Upper lobe of right lung (tissue), 1 donor: ENCODE measurements at regions not wholly inside any gene's neighbourhood (a gene's known extent, or its start where the extent isn't known, plus 50 kb on each side); places are given as distances from the start of the nearest gene placed in this dataset.
A peak's percentile ranks its signal among the peaks of the same experiment; 100 is the strongest.

ENCODE experiments used
- ATAC-seq: fragments of 200-7000 bp; cut with Tn5 transposase; one replicate; pipeline ENCODE4 v1.9.1; 2020; ENCODE audit warnings: mild to moderate bottlenecking, moderate library complexity
- DNase-seq: peaks from one replicate; pipeline ENCODE4 v3.0.0-alpha.2; 2020
- H3K27ac ChIP-seq: fragments of 200-600 bp; one replicate; pipeline ENCODE4 v1.8.0; 2022
- H3K27me3 ChIP-seq: fragments of 200-600 bp; one replicate; pipeline ENCODE4 v1.8.0; 2022; ENCODE audit warnings: mild to moderate bottlenecking
- H3K36me3 ChIP-seq: fragments of 200-600 bp; one replicate; pipeline ENCODE4 v1.8.0; 2022
- H3K4me1 ChIP-seq: fragments of 200-600 bp; one replicate; pipeline ENCODE4 v1.8.0; 2022
- H3K4me3 ChIP-seq: fragments of 200-600 bp; one replicate; pipeline ENCODE4 v1.8.0; 2022; ENCODE audit warnings: mild to moderate bottlenecking
- H3K9me3 ChIP-seq: fragments of 200-600 bp; one replicate; pipeline ENCODE4 v1.8.0; 2022
- CTCF ChIP-seq: fragments of 200-600 bp; IDR thresholded peaks from one replicate; pipeline ENCODE4 v1.8.0; 2022; ENCODE audit warnings: antibody characterized with exemption
- intact Hi-C: fragments of 100-400 bp; cut with DNase I; formaldehyde crosslinking; loops from one replicate; pipeline ENCODE4 v1.11.0; 2022
- donor health status: DM: no; HTN: yes; CAD: no; lungs with severe emphysema.

GRCh38 chr14:25411781-25412757 is 362.1 kb upstream of the STXBP6 start:
- intact Hi-C loops: no loop called here
- DNase-seq: no peak

GRCh38 chr14:25406818-25407217 is 356.9 kb upstream of the STXBP6 start:
- TF ChIP-seq CTCF: peak; percentile 37
- Histone ChIP-seq H3K27ac (no peak overlapping the region), H3K4me3 (no peak overlapping the region), H3K36me3 (no peaks in the 10 kb centered on the region), H3K27me3 (peaks cover under 1% of the 10 kb centered on the region), H3K4me1 (no peaks in the 10 kb centered on the region), H3K9me3 (no peaks in the 10 kb centered on the region)
- intact Hi-C loops: no loop called here
- DNase-seq: no peak
- ATAC-seq: peak; percentile 47

More at GRCh38 chr14:25411781-25412757, 362.1 kb upstream of the STXBP6 start:
- Histone ChIP-seq H3K4me3 (no peak overlapping the region), H3K9me3 (no peaks in the 10 kb centered on the region), H3K27me3 (no peaks in the 10 kb centered on the region), H3K36me3 (no peaks in the 10 kb centered on the region), H3K4me1 (no peaks in the 10 kb centered on the region), H3K27ac (no peak overlapping the region)
- peak; percentile 30 for TF ChIP-seq CTCF
- ATAC-seq: no peak

- H3K27me3 ChIP-seq: peaks cover 12% of the 10 kb centered on the region
- H3K9me3 ChIP-seq: no peaks in the 10 kb centered on the region
- intact Hi-C loops: no loop called here
- no peak overlapping the region for H3K27ac ChIP-seq
- DNase-seq (no peak), ATAC-seq (peak; percentile 81)
- no peaks in the 10 kb centered on the region for H3K36me3 ChIP-seq
- H3K4me3 ChIP-seq: no peak overlapping the region
- no peaks in the 10 kb centered on the region for H3K4me1 ChIP-seq
- TF ChIP-seq CTCF: peak; percentile 78
Observed at GRCh38 chr14:25400607-25401206, 350.8 kb upstream of the STXBP6 start.

- no peak overlapping the region for H3K27ac ChIP-seq
- no peak for DNase-seq
- no peaks in the 10 kb centered on the region for H3K9me3 ChIP-seq
- no peak overlapping the region for H3K4me3 ChIP-seq
- ATAC-seq: no peak
- intact Hi-C loops: no loop called here
- H3K27me3 ChIP-seq: peaks cover 5% of the 10 kb centered on the region
- TF ChIP-seq CTCF: no peak
- no peaks in the 10 kb centered on the region for H3K36me3 ChIP-seq
- H3K4me1 ChIP-seq: no peaks in the 10 kb centered on the region
Observed at GRCh38 chr14:25396128-25396527, 346.2 kb upstream of the STXBP6 start.

- no peak for DNase-seq
- no peaks in the 10 kb centered on the region for H3K36me3 ChIP-seq
- no peak overlapping the region for H3K4me3 ChIP-seq
- H3K4me1 ChIP-seq: no peaks in the 10 kb centered on the region
- H3K27me3 ChIP-seq: no peaks in the 10 kb centered on the region
- no peak for TF ChIP-seq CTCF
- no peaks in the 10 kb centered on the region for H3K9me3 ChIP-seq
- intact Hi-C loops: no loop called here
- no peak overlapping the region for H3K27ac ChIP-seq
- ATAC-seq: no peak
Observed at GRCh38 chr14:25394791-25395391, 344.9 kb upstream of the STXBP6 start.
